ENCODE measurements at regions not wholly inside any gene's neighbourhood (a gene's known extent, or its start where the extent isn't known, plus 50 kb on each side); places are given as distances from the start of the nearest gene placed in this dataset.

GRCh38 chr9:84589542-84589941 is 80.0 kb upstream of the NTRK2 start:
- no peak for DNase-seq

GRCh38 chr9:84590706-84591105 is 78.8 kb upstream of the NTRK2 start:
- DNase-seq: no peak

GRCh38 chr9:84592918-84593317 is 76.6 kb upstream of the NTRK2 start:
- DNase-seq: no peak

GRCh38 chr9:84593352-84593751 is 76.2 kb upstream of the NTRK2 start:
- no peak for DNase-seq

GRCh38 chr9:84597131-84597530 is 72.4 kb upstream of the NTRK2 start:
- DNase-seq: peak; percentile 28

- no peak for DNase-seq
Measured at GRCh38 chr9:84598921-84599636, 70.5 kb upstream of the NTRK2 start.

- DNase-seq: no peak
Measured at GRCh38 chr9:84600739-84601138, 68.8 kb upstream of the NTRK2 start.

GRCh38 chr9:84604223-84604622 is 65.3 kb upstream of the NTRK2 start:
- no peak for DNase-seq

- no peak for DNase-seq
Measured at GRCh38 chr9:84609779-84610178, 59.8 kb upstream of the NTRK2 start.

GRCh38 chr9:84613431-84613830 is 56.1 kb upstream of the NTRK2 start:
- no peak for DNase-seq

GRCh38 chr9:84615544-84615943 is 54.0 kb upstream of the NTRK2 start:
- no peak for DNase-seq

- no peak for DNase-seq
Measured at GRCh38 chr9:84617411-84618029, 52.0 kb upstream of the NTRK2 start.

Data from RPMI8226 (cell line).